ENCODE measurements at regions not wholly inside any gene's neighbourhood (a gene's known extent, or its start where the extent isn't known, plus 50 kb on each side); places are given as distances from the start of the nearest gene placed in this dataset.
A peak's percentile ranks its signal among the peaks of the same experiment; 100 is the strongest.

DNA sequence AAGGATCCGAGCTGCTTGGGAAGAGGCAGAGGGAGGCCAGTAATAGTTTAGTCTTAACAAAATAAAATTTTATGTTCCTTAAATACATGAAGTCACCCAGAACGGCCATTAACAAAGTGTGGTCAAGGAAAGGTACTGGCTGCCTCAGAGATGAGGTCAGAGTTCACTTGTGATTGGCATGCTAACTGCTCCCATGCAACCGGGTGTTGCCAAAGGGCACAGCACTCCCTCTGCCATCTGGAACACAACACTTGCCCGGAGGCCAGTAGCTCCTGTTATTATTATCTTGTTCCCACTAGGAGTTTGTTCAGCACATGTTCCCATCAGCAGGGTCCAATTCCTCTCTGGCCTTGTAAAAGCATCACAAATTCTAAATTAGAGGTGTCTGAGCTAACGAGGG lies 207.0 kb downstream of the CYP26B1 start:
- no peak for ATAC-seq (ENCODE audit: low read depth in 2 of 2)
- H3K9me3 Mint-ChIP-seq = no peaks in the 10 kb centered on the region
- DNase-seq = no peak
- no peaks in the 10 kb centered on the region for H3K36me3 Mint-ChIP-seq
- no peaks in the 10 kb centered on the region for H3K4me1 Mint-ChIP-seq
- no peak overlapping the region for H3K27ac Mint-ChIP-seq
- H3K4me3 Mint-ChIP-seq = no peak overlapping the region
- H3K27me3 Mint-ChIP-seq = peaks cover 0 to 14% (median 7%) of the 10 kb centered on the region in 3 donors

DNA sequence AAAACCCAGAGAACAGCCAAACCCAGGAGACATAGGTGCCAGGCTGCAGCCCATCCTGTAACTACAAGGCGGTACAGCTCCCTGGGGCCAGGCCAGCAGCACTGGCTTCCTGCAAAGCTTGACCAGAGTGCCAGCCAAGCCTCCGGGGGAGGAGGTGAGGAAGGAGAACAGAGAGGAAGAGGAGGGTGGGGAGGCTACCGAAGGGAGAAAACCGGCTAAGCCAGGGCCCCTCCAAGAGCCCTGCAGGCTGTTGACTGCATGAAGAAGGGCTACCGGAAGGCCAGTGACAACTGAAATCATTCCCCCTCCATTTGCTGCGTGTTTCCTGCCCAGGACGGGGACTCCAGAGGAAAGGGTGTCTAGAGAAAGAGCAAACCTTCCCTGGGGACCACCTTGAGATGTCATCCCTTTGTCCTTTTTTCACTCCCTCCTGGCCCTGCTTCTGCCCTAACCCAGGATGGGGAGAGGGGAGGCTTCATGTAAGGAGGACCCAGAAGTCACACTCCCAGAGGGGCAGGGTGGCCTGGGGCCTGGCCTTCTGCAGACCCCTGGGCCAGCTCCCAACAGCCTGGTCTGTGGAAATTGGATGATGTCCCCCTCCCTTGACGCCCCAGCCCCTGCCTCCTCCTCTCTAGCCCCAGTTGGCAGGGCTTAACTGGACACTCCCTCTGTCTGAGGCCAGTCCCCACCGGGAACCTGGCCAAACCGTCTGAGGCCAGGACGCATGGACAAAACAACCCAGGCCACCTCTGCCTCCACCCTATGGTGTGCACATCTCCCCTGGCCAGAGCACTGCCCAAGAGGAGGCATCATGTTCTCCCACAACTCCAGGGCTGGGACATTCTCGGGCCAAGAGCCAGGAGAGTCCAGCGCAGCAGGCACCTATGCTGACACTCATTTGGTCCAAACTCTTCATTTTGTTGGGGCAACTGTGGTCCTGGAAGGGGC lies 207.8 kb downstream of the CYP26B1 start:
- no peak for ATAC-seq (ENCODE audit: low read depth in 2 of 2)
- H3K4me3 Mint-ChIP-seq = peak overlapping the region in 1 of 8 donors; percentile 25
- peaks cover 0 to 11% (median 7%) of the 10 kb centered on the region in 3 donors for H3K27me3 Mint-ChIP-seq
- H3K9me3 Mint-ChIP-seq = no peaks in the 10 kb centered on the region
- H3K36me3 Mint-ChIP-seq = no peaks in the 10 kb centered on the region
- no peak for DNase-seq
- no peaks in the 10 kb centered on the region for H3K4me1 Mint-ChIP-seq
- H3K27ac Mint-ChIP-seq = no peak overlapping the region

- Mint-ChIP-seq H3K4me3 (no peak overlapping the region), H3K27me3 (peaks cover 0 to 11% (median 10%) of the 10 kb centered on the region in 3 donors), H3K4me1 (no peaks in the 10 kb centered on the region), H3K27ac (peak overlapping the region in 2 of 6 donors; percentile 14 to 34), H3K9me3 (no peaks in the 10 kb centered on the region), H3K36me3 (no peaks in the 10 kb centered on the region)
- no peak for ATAC-seq (ENCODE audit: low read depth in 2 of 2)
- no peak for DNase-seq
Measured at GRCh38 chr2:71938659-71939587, 208.7 kb downstream of the CYP26B1 start.

DNA sequence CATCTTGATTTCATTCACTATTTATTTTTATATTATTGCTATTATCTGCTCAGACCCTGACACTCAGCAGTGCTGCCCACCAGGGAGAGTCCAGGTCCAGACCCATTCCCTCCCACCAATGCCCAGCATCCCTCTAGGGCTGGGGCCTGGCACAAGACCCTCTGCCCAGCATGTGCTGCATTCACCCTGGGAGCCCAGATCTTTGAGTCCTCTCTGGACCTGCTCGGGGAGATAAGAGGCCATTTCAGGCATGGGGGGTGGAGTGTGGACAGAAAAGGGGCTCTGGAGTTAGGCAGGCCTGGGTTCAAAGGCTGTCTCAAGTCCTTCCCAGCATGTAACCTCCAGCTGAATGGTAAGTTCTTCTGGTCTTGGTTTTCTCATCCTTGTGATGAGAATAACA lies 209.6 kb downstream of the CYP26B1 start:
- DNase-seq = no peak
- H3K27ac Mint-ChIP-seq = no peak overlapping the region
- peaks cover 0 to 18% (median 11%) of the 10 kb centered on the region in 3 donors for H3K27me3 Mint-ChIP-seq
- no peak for ATAC-seq (ENCODE audit: low read depth in 2 of 2)
- H3K9me3 Mint-ChIP-seq = peaks cover 0 to 2% (median 0%) of the 10 kb centered on the region in 7 donors
- H3K36me3 Mint-ChIP-seq = no peaks in the 10 kb centered on the region
- H3K4me1 Mint-ChIP-seq = no peaks in the 10 kb centered on the region
- H3K4me3 Mint-ChIP-seq = no peak overlapping the region

DNA sequence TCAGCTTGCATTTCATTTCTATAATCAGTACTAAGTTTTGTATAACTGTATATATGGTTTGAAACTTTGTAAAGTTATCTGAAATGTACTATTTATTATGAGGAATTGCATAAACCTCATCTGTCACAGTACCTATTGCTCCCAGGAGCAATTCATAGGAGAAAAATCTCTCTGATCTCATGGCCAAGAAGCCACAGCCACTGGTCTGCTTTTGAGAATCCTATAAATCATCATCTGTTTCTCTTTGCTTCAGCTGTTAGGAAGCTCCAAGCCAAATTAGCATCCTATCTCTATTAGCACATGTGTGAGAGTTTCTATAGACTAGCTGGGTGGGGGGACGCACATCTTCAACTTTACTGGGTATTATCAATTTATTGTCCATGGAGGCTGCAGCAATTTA lies 210.3 kb downstream of the CYP26B1 start:
- Mint-ChIP-seq H3K27me3 (peaks cover 0 to 16% (median 5%) of the 10 kb centered on the region in 3 donors), H3K27ac (no peak overlapping the region), H3K4me1 (no peaks in the 10 kb centered on the region), H3K9me3 (peaks cover 0 to 2% (median 0%) of the 10 kb centered on the region in 7 donors), H3K36me3 (no peaks in the 10 kb centered on the region), H3K4me3 (no peak overlapping the region)
- ATAC-seq (ENCODE audit: low read depth in 2 of 2) = no peak
- DNase-seq = no peak

DNA sequence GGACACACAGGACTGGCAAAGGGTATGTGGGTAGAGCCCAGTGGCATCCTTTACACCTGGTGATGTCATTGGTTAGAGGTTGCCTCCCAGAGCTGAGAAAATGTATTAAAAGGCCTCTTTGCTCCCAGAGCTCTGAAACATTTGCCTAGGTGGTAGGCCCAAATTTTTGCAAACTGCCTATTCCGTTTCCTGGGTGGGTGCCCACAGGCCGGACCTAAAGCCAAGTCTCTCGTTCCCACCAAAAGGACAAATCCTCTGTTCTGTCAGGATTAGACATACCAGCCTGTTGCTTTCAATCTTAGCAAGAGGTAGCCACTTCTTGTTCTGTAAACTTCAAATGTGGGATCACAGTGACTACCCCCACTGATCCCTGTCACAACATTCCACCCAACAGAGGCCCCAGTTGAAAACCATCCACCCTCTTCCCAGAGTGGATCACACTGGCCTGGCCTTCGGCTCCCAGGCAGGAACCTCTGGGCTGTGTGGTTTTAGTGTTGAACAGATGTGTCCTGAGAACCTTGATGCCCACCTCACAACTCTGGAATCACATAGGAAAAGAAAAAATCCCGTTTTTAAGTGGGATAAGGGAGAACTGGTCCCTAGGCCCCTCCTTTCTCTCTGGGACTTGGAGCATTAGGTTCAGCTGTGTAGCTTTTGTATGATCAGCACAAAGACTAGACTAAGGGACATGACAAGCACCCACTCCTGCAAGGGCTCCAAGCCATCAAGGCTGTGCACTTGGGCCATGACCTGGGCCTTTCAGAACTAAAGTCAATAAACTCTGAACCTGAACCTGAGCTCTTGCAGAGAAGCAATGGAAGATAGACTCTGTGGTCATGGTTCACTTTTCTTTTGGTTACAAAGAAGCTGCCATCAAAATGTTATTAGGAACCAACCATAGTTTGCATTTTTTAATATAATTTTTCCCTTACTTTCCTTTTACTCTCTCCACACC lies 211.3 kb downstream of the CYP26B1 start:
- H3K27ac Mint-ChIP-seq = peak overlapping the region in 1 of 6 donors; percentile 26
- H3K9me3 Mint-ChIP-seq = peaks cover 0 to 2% (median 0%) of the 10 kb centered on the region in 7 donors
- DNase-seq (no peak), ATAC-seq (ENCODE audit: low read depth in 2 of 2) (no peak)
- no peak overlapping the region for H3K4me3 Mint-ChIP-seq
- H3K27me3 Mint-ChIP-seq = peaks cover 0 to 13% (median 0%) of the 10 kb centered on the region in 3 donors
- H3K4me1 Mint-ChIP-seq = no peaks in the 10 kb centered on the region
- no peaks in the 10 kb centered on the region for H3K36me3 Mint-ChIP-seq

- no peak for DNase-seq
- Mint-ChIP-seq H3K4me1 (no peaks in the 10 kb centered on the region), H3K27ac (no peak overlapping the region), H3K4me3 (no peak overlapping the region), H3K27me3 (peaks cover 0 to 13% (median 0%) of the 10 kb centered on the region in 3 donors), H3K9me3 (peaks cover 0 to 2% (median 0%) of the 10 kb centered on the region in 7 donors), H3K36me3 (no peaks in the 10 kb centered on the region)
- ATAC-seq (ENCODE audit: low read depth in 2 of 2) = no peak
Measured at GRCh38 chr2:71935262-71935848, 212.3 kb downstream of the CYP26B1 start.

- Mint-ChIP-seq H3K36me3 (no peaks in the 10 kb centered on the region), H3K4me1 (no peaks in the 10 kb centered on the region), H3K27me3 (peaks cover 0 to 13% (median 0%) of the 10 kb centered on the region in 3 donors), H3K9me3 (peaks cover 0 to 2% (median 0%) of the 10 kb centered on the region in 7 donors), H3K4me3 (no peak overlapping the region), H3K27ac (no peak overlapping the region)
- DNase-seq (no peak), ATAC-seq (ENCODE audit: low read depth in 2 of 2) (no peak)
Measured at GRCh38 chr2:71934595-71935261, 212.9 kb downstream of the CYP26B1 start.

DNA sequence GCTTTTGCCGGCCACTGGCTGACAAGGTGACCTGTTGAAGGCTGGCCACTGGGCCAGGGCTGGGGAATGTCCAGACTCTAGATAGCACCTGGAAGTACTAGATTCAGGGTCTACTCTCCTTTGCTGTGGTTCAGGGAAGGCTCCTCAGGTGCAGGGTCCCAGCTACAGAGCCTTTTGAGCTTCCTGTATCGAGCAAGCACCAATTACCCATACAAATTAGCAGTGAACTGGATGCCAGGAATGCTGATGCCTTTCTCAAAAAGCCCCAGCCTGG lies 213.4 kb downstream of the CYP26B1 start:
- ATAC-seq (ENCODE audit: low read depth in 2 of 2) (no peak), DNase-seq (no peak)
- Mint-ChIP-seq H3K27me3 (peaks cover 0 to 13% (median 0%) of the 10 kb centered on the region in 3 donors), H3K4me3 (no peak overlapping the region), H3K4me1 (no peaks in the 10 kb centered on the region), H3K27ac (no peak overlapping the region), H3K36me3 (no peaks in the 10 kb centered on the region), H3K9me3 (peaks cover 0 to 2% (median 0%) of the 10 kb centered on the region in 7 donors)

DNA sequence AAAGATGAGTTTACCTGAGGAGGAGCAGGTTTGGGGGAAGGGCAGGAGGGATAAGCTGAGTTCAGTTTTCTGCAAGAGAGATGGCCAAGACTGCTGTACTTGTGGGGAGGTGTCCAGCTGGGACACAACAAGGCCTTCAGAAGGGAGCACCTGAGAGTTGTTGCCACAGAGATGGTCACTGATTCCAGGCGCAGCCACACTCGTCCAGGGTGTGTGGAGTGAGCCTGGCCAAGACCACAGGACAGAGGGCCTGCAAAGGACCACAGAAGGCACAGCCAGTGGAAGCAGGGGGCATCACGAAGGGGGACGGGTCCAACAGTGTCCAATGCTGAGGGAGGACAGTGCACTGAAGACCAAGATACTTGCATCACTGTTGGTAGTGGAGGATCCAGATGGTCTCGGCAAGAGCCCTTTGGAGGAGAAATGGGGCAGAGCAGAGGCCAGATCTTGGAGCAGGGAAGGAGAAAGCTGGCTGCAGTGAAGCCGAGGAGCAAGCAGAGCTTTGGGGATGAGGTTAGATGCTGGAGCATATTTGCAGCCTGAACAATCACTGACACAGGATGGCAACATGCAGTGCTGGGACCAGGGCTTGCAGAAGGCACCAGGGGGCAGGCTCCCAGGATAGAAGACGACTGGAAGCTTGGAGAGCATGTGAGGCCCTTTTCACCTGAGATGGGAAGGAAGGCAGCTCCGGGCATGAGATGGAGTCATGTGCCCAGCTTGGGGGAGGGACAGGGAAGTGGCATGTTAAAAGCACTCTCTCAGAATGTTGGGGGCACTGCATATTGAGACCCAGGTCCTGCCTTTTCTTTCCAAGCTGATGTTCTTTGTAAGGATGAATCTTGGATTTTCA lies 214.0 kb downstream of the CYP26B1 start:
- H3K27ac Mint-ChIP-seq = no peak overlapping the region
- H3K27me3 Mint-ChIP-seq = peaks cover 0 to 13% (median 0%) of the 10 kb centered on the region in 3 donors
- H3K4me1 Mint-ChIP-seq = no peaks in the 10 kb centered on the region
- ATAC-seq (ENCODE audit: low read depth in 2 of 2) = no peak
- H3K36me3 Mint-ChIP-seq = no peaks in the 10 kb centered on the region
- H3K9me3 Mint-ChIP-seq = peaks cover 0 to 2% (median 0%) of the 10 kb centered on the region in 7 donors
- DNase-seq = no peak
- H3K4me3 Mint-ChIP-seq = no peak overlapping the region

- no peaks in the 10 kb centered on the region for H3K36me3 Mint-ChIP-seq
- H3K27me3 Mint-ChIP-seq = peaks cover 0 to 13% (median 0%) of the 10 kb centered on the region in 3 donors
- DNase-seq (no peak), ATAC-seq (ENCODE audit: low read depth in 2 of 2) (no peak)
- H3K4me3 Mint-ChIP-seq = no peak overlapping the region
- no peak overlapping the region for H3K27ac Mint-ChIP-seq
- peaks cover 0 to 2% (median 0%) of the 10 kb centered on the region in 7 donors for H3K9me3 Mint-ChIP-seq
- no peaks in the 10 kb centered on the region for H3K4me1 Mint-ChIP-seq
Measured at GRCh38 chr2:71932780-71933466, 214.7 kb downstream of the CYP26B1 start.

All from naive B cell (primary cell).